ENCODE measurements at regions not wholly inside any gene's neighbourhood (a gene's known extent, or its start where the extent isn't known, plus 50 kb on each side); places are given as distances from the start of the nearest gene placed in this dataset.
A peak's percentile ranks its signal among the peaks of the same experiment; 100 is the strongest.
"Not testable (repeated sequence)": the region's sequence is repeated elsewhere in the genome, so short reads cannot be mapped to it uniquely, and the experiment has no call there.

DNA sequence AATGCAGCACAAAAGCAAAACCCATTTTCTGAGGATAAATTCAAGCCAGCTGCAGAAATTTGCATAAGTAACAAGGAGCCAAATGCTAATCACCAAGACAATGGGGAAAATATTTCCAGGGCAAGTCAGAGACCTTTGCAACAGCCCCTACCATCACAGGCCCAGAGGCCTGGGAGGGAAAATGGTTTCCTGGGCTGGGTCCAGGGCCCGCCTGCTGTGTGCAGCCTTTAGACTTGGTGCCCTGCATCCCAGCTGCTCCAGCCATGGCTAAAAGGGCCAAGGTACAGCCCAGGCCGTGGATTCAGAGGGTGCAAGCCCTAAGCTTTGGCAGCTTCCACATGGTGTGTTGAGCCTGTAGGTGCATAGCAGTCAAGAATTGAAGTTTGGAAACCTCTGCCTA is 309.5 kb upstream of the SGCG start:
- DNase-seq: no peak

DNA sequence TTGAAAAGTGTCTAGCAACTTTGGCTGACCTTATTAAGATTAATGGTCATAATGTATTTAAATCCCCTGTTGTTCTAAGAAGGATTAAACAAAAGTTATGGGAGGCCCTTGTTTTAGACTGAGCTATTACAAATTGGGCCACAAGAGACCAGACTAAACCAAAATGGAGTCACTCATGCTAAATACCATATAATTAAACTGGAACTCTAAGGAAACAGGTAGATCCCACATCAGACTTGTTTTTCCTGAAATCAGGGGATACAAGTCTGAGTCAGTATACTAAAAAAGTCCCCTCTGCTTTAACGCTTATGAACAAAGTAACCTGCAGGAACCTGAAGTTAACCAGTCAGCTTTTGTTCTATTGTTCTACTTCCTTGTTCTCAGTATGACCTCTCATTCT is 305.9 kb upstream of the SGCG start:
- DNase-seq: no peak

DNA sequence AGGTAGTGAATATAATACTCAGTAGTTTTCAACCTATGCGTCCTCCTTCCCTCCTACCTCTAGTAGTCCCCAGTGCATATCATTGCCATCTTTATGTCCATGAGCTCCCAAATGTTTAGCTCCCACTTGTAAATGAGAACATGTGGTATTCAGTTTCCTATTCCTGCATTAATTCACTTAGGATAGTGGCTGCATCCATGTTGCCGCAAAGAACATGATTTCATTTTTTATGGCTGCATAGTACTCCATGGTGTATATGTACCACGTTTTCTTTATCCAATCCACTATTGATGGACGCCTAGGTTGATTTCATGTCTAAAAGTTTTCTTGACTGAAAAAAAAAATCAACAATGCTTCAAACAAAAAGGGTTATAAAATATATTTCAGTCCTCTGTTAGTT is 303.4 kb upstream of the SGCG start:
- DNase-seq: no peak

DNA sequence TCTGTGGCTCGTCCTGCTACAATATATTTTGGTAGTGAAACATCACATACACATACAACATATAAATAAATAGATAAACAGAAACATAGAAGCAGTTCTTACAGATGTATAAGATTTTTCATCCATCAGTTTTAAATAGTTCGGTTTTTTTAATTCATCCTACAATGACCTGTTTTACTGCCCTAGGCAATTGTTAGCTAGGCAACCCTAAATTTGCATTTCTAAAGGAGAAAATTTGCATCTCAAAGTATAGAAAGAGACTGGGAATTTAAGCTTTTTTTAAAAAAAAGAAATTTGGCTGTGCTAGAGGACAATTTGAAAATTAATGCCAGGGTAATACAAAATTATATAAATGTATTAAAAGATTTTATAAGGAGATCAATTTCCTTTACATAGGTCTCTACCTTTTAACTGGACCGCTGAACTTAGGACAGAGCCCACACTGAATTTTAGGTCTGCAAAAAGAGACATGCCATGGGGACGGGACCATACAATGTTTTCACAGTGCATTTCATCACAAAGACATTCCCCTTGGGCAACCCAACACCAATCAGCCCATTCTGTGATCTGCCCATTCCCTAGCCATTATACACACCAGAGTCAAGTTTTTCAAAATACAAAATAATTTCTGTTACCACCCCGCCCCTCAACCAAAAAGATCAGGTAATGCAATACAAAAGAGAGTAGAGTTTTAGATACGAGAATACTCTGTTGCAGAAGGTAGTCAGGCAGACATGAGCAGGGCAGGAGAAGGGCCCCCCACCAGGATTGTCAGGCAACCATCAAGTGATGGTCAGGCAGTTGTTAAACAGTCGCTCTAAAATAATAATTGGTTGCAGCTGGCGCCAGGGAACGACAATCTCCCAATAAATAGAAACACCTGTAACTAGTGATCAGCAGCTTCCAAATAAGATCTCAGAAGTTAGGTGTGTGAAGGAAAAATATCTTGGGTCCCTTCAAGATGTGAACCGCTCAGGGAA is 299.7 kb upstream of the SGCG start:
- DNase-seq: no peak

GRCh38 chr13:22881721-22882608 is 298.8 kb upstream of the SGCG start:
- DNase-seq: not testable (repeated sequence)

DNA sequence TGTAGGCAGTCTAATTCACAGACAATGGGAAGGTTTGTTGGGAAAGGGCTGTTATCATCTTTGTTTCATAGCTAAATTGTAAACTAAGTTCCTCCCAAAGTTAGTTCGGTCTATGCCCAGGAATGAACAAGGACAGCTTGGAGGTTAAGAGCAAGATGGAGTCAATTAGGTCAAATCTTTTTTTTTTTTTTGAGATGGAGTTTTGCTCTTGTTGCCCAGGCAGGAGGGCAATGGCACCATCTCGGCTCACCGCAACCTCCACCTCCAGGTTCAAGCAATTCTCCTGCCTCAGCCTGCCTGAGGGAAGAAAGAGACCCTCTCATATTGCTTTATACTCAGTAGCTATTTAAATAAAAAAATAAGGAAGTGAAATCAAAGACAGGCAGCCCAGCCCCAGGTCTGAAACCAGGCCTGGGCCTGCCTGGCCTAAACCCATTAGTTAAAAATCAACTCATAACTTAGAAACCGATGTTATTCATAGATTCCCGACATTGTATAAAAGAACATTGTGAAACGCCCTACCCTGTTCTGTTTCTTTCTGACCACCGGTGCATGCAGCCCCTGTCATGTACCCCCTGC is 297.4 kb upstream of the SGCG start:
- no peak for DNase-seq

DNA sequence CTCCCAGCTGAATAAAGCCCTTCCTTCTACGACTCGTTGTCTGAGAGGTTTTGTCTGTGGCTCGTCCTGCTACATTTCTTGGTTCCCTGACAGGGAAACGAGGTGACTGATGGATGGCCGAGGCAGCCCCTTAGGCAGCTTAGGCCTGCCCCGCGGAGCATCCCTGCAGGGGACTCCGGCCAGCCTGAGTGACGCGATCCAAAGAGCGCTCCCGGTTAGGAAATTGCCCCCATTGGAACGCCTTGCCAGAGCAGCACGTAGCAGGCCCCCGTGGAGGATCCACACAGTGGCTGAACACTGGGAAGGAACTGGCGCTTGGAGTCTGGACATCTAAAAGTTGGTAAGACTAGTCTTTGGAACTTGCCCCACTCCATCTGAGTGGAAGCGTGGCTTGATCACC is 296.8 kb upstream of the SGCG start:
- DNase-seq: no peak

DNA sequence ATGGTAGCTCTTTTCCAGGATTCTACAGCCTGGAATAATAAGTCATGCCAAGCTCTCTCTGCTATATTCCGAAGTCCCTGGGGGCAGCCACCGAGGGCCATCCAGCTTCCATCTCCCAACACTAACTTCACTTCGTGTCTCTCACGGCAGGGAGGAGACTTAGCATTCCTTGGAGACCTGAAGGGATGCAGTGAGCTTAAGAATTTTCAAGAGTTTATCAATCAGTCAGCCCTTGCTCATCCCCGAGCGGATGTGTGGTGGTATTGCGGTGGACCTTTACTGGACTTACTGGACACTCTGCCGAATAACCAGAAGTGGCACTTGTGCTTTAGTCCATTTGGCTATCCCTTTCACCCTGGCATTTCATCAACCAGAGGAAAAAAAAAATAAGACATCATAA is 294.7 kb upstream of the SGCG start:
- DNase-seq: not testable (repeated sequence)

GRCh38 chr13:22889376-22889775 is 291.4 kb upstream of the SGCG start:
- not testable (repeated sequence) for DNase-seq

- no peak for DNase-seq
These were observed 287.6 kb upstream of the SGCG start for GRCh38 chr13:22893204-22893603.

GRCh38 chr13:22893777-22894176 is 287.0 kb upstream of the SGCG start:
- no peak for DNase-seq

GRCh38 chr13:22897571-22898314 is 283.0 kb upstream of the SGCG start:
- DNase-seq: no peak

GRCh38 chr13:22900416-22900951 is 280.3 kb upstream of the SGCG start:
- DNase-seq: not testable (repeated sequence)

- DNase-seq: no peak
These were observed 277.5 kb upstream of the SGCG start for GRCh38 chr13:22903301-22903700.

- DNase-seq: no peak
These were observed 276.9 kb upstream of the SGCG start for GRCh38 chr13:22903925-22904324.

DNA sequence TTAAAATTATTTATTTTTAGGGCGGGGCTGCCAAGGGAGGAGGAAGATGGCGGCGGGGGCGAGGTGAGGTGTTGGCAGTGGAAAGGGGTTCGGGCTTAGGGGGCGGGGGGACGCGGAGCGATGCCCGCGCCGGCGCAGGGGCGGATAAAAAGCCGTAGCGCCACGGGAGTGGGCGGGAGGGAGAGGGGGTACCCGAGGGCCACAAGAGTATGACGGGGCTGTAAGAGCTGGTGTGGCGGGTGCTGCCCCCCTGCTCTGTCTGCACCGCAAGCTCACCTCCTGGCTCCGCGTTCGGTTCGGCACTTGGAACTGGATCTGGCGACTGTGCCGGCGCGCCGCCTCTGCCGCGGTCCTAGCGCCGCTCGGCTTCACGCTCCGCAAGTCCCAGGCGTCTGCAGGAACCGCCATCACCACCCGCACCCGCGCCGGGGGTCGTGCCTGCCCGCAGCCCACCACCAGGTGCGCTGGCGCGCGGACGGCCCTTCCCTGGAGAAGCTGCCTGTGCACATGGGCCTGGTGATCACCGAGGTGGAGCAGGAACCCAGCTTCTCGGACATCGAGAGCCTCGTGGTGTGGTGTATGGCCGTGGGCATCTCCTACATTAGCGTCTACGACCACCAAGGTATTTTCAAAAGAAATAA is 265.2 kb upstream of the SGCG start:
- DNase-seq: peak; percentile 27

GRCh38 chr13:22916276-22916675 is 264.5 kb upstream of the SGCG start:
- not testable (repeated sequence) for DNase-seq

DNA sequence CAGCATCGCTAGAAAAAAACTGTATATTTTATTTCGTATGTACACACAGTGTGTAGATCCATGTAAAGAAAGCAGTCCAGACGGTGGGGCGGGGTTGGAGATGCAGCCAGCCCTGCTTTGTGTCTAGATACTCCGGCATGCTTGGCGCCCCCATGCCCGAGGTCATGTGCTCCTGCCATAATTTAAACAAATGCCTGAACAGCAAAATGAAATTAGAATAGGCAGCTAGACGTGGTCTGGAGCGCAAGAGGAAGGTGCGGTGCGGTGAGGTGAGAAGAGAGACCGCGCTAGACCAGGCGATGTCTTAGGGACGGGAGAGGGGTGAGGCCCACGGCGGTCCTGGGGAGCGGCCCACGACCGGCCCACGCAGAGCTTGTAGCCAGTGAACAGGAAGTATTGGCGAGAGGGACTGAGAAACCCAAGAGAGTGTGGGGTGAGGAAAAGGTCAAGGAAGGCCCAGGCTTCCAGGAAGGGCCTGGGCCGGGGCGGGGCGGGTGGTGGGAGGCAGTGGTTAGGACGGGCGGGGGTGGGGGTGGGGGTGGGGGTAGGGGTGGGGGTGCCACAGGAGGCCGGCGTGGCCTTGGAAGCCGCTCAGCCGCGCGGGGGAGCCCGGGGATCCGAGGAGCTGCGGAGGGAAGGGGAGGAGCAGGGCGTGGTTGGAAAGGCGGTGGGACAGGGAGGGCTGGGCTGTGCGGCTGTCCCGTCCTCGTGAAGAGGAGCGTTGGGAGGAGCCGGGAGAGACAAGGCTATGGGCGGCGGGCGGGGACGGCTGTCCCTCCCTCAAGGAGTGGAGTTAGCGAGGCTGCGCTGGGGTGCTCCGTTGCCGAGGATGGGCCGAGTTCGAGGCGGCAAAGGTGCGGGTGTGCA is 254.7 kb upstream of the SGCG start:
- no peak for DNase-seq

- DNase-seq: no peak
These were observed 253.9 kb upstream of the SGCG start for GRCh38 chr13:22926748-22927400.

- DNase-seq: not testable (repeated sequence)
These were observed 252.9 kb upstream of the SGCG start for GRCh38 chr13:22927845-22928244.

Data from 8988T (cell line).